ENCODE measurements at regions not wholly inside any gene's neighbourhood (a gene's known extent, or its start where the extent isn't known, plus 50 kb on each side); places are given as distances from the start of the nearest gene placed in this dataset.

DNA sequence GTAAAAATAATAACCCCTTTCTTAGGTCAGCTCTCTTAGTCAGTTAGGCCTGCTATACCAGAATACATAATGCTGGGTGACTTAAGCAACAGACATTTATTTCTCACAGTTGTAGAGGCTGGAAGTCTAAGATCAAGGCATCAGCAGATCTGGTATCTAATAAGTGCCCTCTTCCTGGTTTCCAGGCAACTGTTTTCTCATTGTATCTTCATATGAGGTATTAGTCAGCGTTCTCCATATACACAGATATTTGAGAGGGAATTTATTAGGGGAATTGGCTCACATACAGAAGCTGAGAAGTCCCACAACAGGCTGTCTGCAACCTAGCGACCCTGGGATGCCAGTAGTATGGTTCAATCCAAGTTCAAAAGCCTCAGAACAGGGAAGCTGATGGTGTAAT, 896.0 kb downstream of the GALC start:
- TF ChIP-seq, protein P1, sequence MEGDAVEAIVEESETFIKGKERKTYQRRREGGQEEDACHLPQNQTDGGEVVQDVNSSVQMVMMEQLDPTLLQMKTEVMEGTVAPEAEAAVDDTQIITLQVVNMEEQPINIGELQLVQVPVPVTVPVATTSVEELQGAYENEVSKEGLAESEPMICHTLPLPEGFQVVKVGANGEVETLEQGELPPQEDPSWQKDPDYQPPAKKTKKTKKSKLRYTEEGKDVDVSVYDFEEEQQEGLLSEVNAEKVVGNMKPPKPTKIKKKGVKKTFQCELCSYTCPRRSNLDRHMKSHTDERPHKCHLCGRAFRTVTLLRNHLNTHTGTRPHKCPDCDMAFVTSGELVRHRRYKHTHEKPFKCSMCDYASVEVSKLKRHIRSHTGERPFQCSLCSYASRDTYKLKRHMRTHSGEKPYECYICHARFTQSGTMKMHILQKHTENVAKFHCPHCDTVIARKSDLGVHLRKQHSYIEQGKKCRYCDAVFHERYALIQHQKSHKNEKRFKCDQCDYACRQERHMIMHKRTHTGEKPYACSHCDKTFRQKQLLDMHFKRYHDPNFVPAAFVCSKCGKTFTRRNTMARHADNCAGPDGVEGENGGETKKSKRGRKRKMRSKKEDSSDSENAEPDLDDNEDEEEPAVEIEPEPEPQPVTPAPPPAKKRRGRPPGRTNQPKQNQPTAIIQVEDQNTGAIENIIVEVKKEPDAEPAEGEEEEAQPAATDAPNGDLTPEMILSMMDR (IDR thresholded peaks at IDR 0.05; ENCODE audit: insufficient read depth, low read depth, low read length), result no peak
- TF ChIP-seq EZH2 (IDR thresholded peaks at IDR 0.05; ENCODE audit: insufficient read depth, low read length), result no peak
